SIG-M5 treated with dmso at 0.1 percent for 504 hours (cell line): ENCODE measurements at regions not wholly inside any gene's neighbourhood (a gene's known extent, or its start where the extent isn't known, plus 50 kb on each side); places are given as distances from the start of the nearest gene placed in this dataset.
"Not testable (repeated sequence)": the region's sequence is repeated elsewhere in the genome, so short reads cannot be mapped to it uniquely, and the experiment has no call there.

Experiments
- DNase-seq: peaks from one replicate; lab custom pipeline; 2025; ENCODE audit not compliant: unreplicated experiment; lab: John Stamatoyannopoulos, UW

GRCh38 chr1:214715126-214715525 is 112.1 kb downstream of the CENPF start:
- no peak for DNase-seq

- no peak for DNase-seq
Measured at GRCh38 chr1:214717351-214717750, 114.4 kb downstream of the CENPF start.

- DNase-seq, result no peak
Measured at GRCh38 chr1:214718724-214719123, 115.7 kb downstream of the CENPF start.

- no peak for DNase-seq
Measured at GRCh38 chr1:214719207-214719606, 116.2 kb downstream of the CENPF start.

GRCh38 chr1:214720561-214720960 is 117.6 kb downstream of the CENPF start:
- DNase-seq, result no peak

- DNase-seq, result no peak
Measured at GRCh38 chr1:214727274-214727673, 124.3 kb downstream of the CENPF start.

GRCh38 chr1:214739621-214740238 is 136.7 kb downstream of the CENPF start:
- DNase-seq, result no peak

- DNase-seq, result no peak
Measured at GRCh38 chr1:214740471-214740870, 137.5 kb downstream of the CENPF start.

GRCh38 chr1:214747050-214747635 is 144.1 kb downstream of the CENPF start:
- DNase-seq, result no peak

GRCh38 chr1:214753236-214753852 is 150.3 kb downstream of the CENPF start:
- DNase-seq, result no peak

- DNase-seq, result no peak
Measured at GRCh38 chr1:214761030-214761429, 158.0 kb downstream of the CENPF start.

GRCh38 chr1:214762902-214763301 is 159.9 kb downstream of the CENPF start:
- no peak for DNase-seq

- DNase-seq, result no peak
Measured at GRCh38 chr1:214764502-214764901, 161.5 kb downstream of the CENPF start.

GRCh38 chr1:214767221-214767620 is 164.2 kb downstream of the CENPF start:
- no peak for DNase-seq

GRCh38 chr1:214769666-214770065 is 166.7 kb downstream of the CENPF start:
- not testable (repeated sequence) for DNase-seq

- no peak for DNase-seq
Measured at GRCh38 chr1:214777364-214777763, 174.4 kb downstream of the CENPF start.

GRCh38 chr1:214791961-214792360 is 189.0 kb downstream of the CENPF start:
- DNase-seq, result no peak

GRCh38 chr1:214792527-214793186 is 189.7 kb downstream of the CENPF start:
- no peak for DNase-seq

GRCh38 chr1:214793708-214794107 is 190.7 kb downstream of the CENPF start:
- DNase-seq, result no peak

- no peak for DNase-seq
Measured at GRCh38 chr1:214801191-214801590, 198.2 kb downstream of the CENPF start.

GRCh38 chr1:214808845-214809460 is 206.0 kb downstream of the CENPF start:
- DNase-seq, result peak; percentile 16

GRCh38 chr1:214816603-214817002 is 213.6 kb downstream of the CENPF start:
- no peak for DNase-seq
